MM.1S (cell line): ENCODE measurements at regions not wholly inside any gene's neighbourhood (a gene's known extent, or its start where the extent isn't known, plus 50 kb on each side); places are given as distances from the start of the nearest gene placed in this dataset.

Source experiments
- DNase-seq: peaks from one replicate; pipeline ENCODE4 v3.0.0-alpha.2; 2015
- H2AFZ ChIP-seq: fragments of 300-600 bp; sonication (generic); 2 replicates; pipeline ENCODE4 v1.6.0; 2016; ENCODE audit warnings: antibody characterized with exemption, low read length
- H3F3A ChIP-seq: fragments of 300-600 bp; sonication (generic); 2 replicates; pipeline ENCODE4 v1.6.1; 2016; ENCODE audit warnings: mild to moderate bottlenecking, antibody characterized with exemption, low read length, moderate library complexity, mixed read lengths; ENCODE audit not compliant: insufficient read depth
- H3K27ac ChIP-seq: fragments of 300-600 bp; sonication (generic); 2 replicates; pipeline ENCODE4 v1.5.1; 2016; ENCODE audit warnings: mild to moderate bottlenecking, low read length
- H3K27me3 ChIP-seq: fragments of 300-600 bp; sonication (generic); replicated peaks from 2 replicates; pipeline ENCODE4 v1.6.0; 2016; ENCODE audit warnings: low read length; ENCODE audit not compliant: insufficient read depth
- H3K36me3 ChIP-seq: fragments of 300-600 bp; sonication (generic); replicated peaks from 2 replicates; pipeline ENCODE4 v1.6.1; 2016; ENCODE audit warnings: mild to moderate bottlenecking, low read length, mixed read lengths; ENCODE audit not compliant: insufficient read depth
- H3K4me1 ChIP-seq: fragments of 300-600 bp; sonication (generic); 2 replicates; pipeline ENCODE4 v1.6.1; 2016; ENCODE audit warnings: low read length, mixed read lengths
- H3K4me2 ChIP-seq: fragments of 300-600 bp; sonication (generic); 2 replicates; pipeline ENCODE4 v1.6.0; 2016; ENCODE audit warnings: low read depth, low read length
- H3K4me3 ChIP-seq: fragments of 300-600 bp; sonication (generic); 2 replicates; pipeline ENCODE4 v1.5.1; 2016; ENCODE audit warnings: low read length, mixed read lengths
- H3K79me2 ChIP-seq: fragments of 300-600 bp; sonication (generic); 2 replicates; pipeline ENCODE4 v1.6.1; 2016; ENCODE audit warnings: mixed run types, low read length, mixed read lengths
- H3K9ac ChIP-seq: fragments of 300-600 bp; sonication (generic); 2 replicates; pipeline ENCODE4 v1.6.1; 2016; ENCODE audit warnings: low read length, mixed read lengths
- H3K9me2 ChIP-seq: fragments of 300-600 bp; sonication (generic); replicated peaks from 2 replicates; pipeline ENCODE4 v1.6.1; 2016; ENCODE audit warnings: mild to moderate bottlenecking, low read length, mixed read lengths; ENCODE audit not compliant: insufficient read depth
- H3K9me3 ChIP-seq: fragments of 300-600 bp; sonication (generic); replicated peaks from 2 replicates; pipeline ENCODE4 v1.6.1; 2016; ENCODE audit warnings: mild to moderate bottlenecking, low read length, mixed read lengths; ENCODE audit not compliant: insufficient read depth
- H4K20me1 ChIP-seq: fragments of 300-600 bp; sonication (generic); 2 replicates; pipeline ENCODE4 v1.6.1; 2016; ENCODE audit warnings: mild to moderate bottlenecking, low read length, moderate library complexity, mixed read lengths; ENCODE audit not compliant: insufficient read depth
- EZH2 ChIP-seq: fragments of 300-600 bp; sonication (generic); optimal IDR thresholded peaks from 2 replicates; pipeline ENCODE3; 2017; ENCODE audit warnings: low read depth, mild to moderate bottlenecking, antibody characterized with exemption, low read length, mixed read lengths
- EZH2phosphoT487 ChIP-seq: fragments of 300-600 bp; sonication (generic); IDR thresholded peaks from 2 replicates; pipeline ENCODE4 v1.6.1; 2018; ENCODE audit warnings: antibody characterized with exemption, low read length
- TF ChIP-seq, protein P1 (sequence below): fragments of 300-600 bp; sonication (generic); IDR thresholded peaks from 2 replicates; pipeline ENCODE4 v1.5.1; 2016; ENCODE audit warnings: antibody characterized with exemption, low read length, mixed read lengths

DNA sequence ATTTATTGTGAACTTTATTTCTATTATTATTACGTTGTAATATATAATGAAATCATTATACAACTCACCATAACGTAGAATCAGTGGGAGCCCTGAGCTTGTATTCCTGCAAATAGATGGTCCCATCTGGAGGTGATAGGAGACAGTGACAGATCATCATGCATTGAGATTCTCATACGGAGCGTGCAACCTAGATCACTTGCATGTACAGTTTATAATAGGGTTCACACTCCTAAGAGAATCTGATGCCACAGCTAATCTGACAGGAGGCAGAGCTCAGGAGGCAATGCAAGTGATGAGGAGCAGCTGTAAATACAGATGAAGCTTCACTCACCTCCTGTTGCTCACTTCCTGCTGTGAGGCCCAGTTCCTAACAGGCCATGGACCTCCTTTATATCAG is 2170.2 kb downstream of the PCDH7 start:
- Histone ChIP-seq H3F3A (no peaks in the 10 kb centered on the region), H4K20me1 (no peaks in the 10 kb centered on the region), H3K4me2 (no peak overlapping the region), H3K9me2 (no peaks in the 10 kb centered on the region), H3K9me3 (no peaks in the 10 kb centered on the region), H3K9ac (no peak overlapping the region), H3K27me3 (no peaks in the 10 kb centered on the region), H3K4me1 (no peaks in the 10 kb centered on the region), H2AFZ (no peak overlapping the region), H3K79me2 (no peaks in the 10 kb centered on the region), H3K36me3 (no peaks in the 10 kb centered on the region), H3K4me3 (no peak overlapping the region), H3K27ac (no peak overlapping the region)
- DNase-seq, result no peak
- TF ChIP-seq EZH2, result no peak
- no peak for TF ChIP-seq EZH2phosphoT487
- TF ChIP-seq, protein P1, sequence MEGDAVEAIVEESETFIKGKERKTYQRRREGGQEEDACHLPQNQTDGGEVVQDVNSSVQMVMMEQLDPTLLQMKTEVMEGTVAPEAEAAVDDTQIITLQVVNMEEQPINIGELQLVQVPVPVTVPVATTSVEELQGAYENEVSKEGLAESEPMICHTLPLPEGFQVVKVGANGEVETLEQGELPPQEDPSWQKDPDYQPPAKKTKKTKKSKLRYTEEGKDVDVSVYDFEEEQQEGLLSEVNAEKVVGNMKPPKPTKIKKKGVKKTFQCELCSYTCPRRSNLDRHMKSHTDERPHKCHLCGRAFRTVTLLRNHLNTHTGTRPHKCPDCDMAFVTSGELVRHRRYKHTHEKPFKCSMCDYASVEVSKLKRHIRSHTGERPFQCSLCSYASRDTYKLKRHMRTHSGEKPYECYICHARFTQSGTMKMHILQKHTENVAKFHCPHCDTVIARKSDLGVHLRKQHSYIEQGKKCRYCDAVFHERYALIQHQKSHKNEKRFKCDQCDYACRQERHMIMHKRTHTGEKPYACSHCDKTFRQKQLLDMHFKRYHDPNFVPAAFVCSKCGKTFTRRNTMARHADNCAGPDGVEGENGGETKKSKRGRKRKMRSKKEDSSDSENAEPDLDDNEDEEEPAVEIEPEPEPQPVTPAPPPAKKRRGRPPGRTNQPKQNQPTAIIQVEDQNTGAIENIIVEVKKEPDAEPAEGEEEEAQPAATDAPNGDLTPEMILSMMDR, result no peak

DNA sequence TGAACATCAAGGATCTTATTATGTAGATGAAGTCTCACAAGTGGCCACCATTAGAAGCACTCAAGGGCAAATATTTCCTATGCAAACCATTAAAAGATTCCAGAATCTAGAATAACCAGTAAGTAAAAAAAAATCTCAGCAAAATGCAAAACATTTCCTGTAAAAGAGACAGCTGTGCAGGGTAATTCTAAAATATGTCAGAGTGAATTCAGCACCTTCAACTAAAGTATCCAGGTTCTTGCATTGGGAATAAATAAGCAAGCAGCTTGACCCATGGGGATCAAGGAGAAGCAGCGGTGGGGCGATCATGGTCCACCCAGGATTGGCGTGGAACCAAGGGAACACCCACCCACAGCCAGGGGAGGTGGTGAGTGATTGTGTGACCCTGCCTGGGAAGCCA is 2188.9 kb downstream of the PCDH7 start:
- H3K36me3 ChIP-seq, result no peaks in the 10 kb centered on the region
- H4K20me1 ChIP-seq, result no peaks in the 10 kb centered on the region
- H3K79me2 ChIP-seq, result no peaks in the 10 kb centered on the region
- no peak overlapping the region for H3K9ac ChIP-seq
- no peaks in the 10 kb centered on the region for H3K27me3 ChIP-seq
- no peaks in the 10 kb centered on the region for H3K9me3 ChIP-seq
- TF ChIP-seq EZH2phosphoT487 (no peak), EZH2 (no peak)
- TF ChIP-seq, protein P1, result no peak
- no peaks in the 10 kb centered on the region for H3K4me1 ChIP-seq
- DNase-seq, result no peak
- H3K9me2 ChIP-seq, result no peaks in the 10 kb centered on the region
- no peak overlapping the region for H2AFZ ChIP-seq
- H3K4me3 ChIP-seq, result no peak overlapping the region
- no peaks in the 10 kb centered on the region for H3F3A ChIP-seq
- H3K27ac ChIP-seq, result no peak overlapping the region
- H3K4me2 ChIP-seq, result no peak overlapping the region

DNA sequence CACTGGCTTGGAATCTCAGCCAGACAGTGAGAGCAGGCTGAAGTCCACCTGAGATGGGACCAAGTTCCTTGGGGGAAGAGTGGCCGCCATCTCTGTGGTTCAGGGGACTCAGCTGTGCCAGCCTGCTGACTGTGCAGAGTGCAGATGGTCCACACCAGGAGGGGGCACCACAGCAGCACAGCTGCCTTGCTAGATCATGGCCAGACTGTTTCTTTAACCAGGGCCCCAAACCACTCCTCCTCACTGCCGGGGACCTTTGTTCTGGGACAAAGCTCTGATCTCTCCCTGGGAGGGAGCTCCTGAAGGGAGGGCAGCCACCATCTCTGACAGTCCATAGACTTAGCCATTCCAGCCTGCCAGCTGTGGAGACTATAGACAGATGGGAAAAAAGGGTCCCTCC is 2189.6 kb downstream of the PCDH7 start:
- no peak overlapping the region for H3K27ac ChIP-seq

More for the DNA sequence above, 2189.6 kb downstream of the PCDH7 start:
- TF ChIP-seq, protein P1, result no peak
- no peak for TF ChIP-seq EZH2
- TF ChIP-seq EZH2phosphoT487, result no peak
- H3K9me2 ChIP-seq, result no peaks in the 10 kb centered on the region
- no peaks in the 10 kb centered on the region for H3K36me3 ChIP-seq
- no peaks in the 10 kb centered on the region for H3K27me3 ChIP-seq
- H2AFZ ChIP-seq, result no peak overlapping the region
- H3F3A ChIP-seq, result no peaks in the 10 kb centered on the region
- no peak overlapping the region for H3K4me2 ChIP-seq
- H3K9ac ChIP-seq, result no peak overlapping the region
- no peaks in the 10 kb centered on the region for H3K9me3 ChIP-seq
- no peaks in the 10 kb centered on the region for H4K20me1 ChIP-seq
- no peak for DNase-seq
- H3K4me3 ChIP-seq, result no peak overlapping the region
- no peaks in the 10 kb centered on the region for H3K79me2 ChIP-seq
- no peaks in the 10 kb centered on the region for H3K4me1 ChIP-seq
